ENCODE measurements at regions not wholly inside any gene's neighbourhood (a gene's known extent, or its start where the extent isn't known, plus 50 kb on each side); places are given as distances from the start of the nearest gene placed in this dataset.

- no peak overlapping the region for H3K27ac ChIP-seq
- TF ChIP-seq ZFX (IDR thresholded peaks at IDR 0.05; ENCODE audit: borderline replicate concordance) = no peak
- no peak for TF ChIP-seq CTCF (IDR thresholded peaks at IDR 0.05)
Observed at GRCh38 chr20:56871691-56872090, 242.6 kb downstream of the TFAP2C start.

DNA sequence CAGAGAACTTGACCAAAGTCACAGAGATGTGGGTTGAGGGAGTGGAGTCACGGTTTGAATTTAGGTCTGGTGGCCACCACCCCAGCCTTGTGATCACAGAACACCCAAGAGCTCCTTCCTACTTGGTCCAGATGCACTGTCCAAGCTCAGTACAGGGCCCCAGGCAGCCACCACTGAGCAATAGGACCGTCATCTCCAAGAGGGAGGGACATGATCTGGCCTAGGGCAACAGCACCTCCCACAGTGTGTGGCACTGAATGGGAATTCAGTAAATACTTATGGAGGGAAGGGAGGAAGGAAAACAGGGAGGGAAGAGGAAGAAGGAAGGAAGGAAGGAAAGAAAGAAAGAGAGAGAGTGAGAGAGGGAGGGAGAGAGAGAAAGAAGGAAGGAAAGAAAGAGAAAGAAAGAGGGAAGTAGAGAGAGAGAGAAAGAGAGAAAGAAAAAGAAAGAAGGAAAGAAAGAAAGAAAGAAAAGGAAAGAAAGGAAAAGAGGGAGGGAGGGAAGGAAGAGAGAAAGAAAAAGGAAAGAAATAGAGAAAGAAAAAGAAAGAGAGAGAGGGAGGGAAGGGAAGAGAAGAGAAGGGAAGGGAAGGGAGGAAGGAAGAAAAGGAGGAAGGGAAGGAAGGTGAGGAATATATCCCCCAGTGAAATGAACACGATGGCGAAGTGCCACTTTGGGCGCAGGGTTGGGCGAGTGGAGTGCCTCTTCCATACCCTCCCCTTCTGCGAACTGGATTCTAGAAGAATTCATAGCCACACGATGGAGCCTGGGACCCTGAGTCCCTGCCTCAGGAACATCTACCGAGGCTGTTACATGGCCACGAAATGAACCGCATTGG, 243.7 kb downstream of the TFAP2C start:
- TF ChIP-seq CTCF (IDR thresholded peaks at IDR 0.05) (no peak), ZFX (IDR thresholded peaks at IDR 0.05; ENCODE audit: borderline replicate concordance) (no peak)
- H3K27ac ChIP-seq = no peak overlapping the region

GRCh38 chr20:56873836-56874235, 244.7 kb downstream of the TFAP2C start:
- no peak overlapping the region for H3K27ac ChIP-seq
- TF ChIP-seq CTCF (IDR thresholded peaks at IDR 0.05) (no peak), ZFX (IDR thresholded peaks at IDR 0.05; ENCODE audit: borderline replicate concordance) (no peak)

DNA sequence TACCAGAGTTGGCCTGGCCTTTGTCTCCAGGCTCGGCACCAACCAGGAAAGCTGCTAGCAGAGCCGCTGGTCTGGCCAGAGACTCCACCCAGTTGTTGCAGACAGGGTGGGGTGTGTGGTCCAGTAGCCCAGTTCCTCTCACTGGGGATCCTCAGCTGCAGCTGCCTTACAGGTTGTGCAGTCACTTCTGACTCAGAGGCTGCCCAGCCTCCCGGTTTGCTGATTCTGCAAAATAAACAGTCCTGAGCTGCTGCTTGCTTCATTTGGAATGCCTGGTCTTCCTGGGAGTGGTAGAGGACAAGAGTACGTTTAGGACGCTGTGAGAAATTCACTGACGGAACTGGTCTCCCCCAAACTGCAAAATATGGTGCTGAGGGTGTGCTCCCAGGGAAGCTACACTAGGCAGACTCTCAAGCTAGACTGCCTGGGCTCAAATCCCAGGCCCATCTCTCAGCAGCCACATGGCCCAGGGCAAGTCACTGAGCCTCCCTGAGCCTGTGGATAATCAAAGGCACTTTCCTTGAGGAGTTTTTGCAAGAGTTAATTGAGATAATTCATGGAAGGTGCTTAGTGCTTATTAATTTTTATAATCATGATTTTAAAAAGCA, 246.1 kb downstream of the TFAP2C start:
- no peak overlapping the region for H3K27ac ChIP-seq
- no peak for TF ChIP-seq CTCF (IDR thresholded peaks at IDR 0.05)
- no peak for TF ChIP-seq ZFX (IDR thresholded peaks at IDR 0.05; ENCODE audit: borderline replicate concordance)

GRCh38 chr20:56875803-56876202, 246.7 kb downstream of the TFAP2C start:
- TF ChIP-seq ZFX (IDR thresholded peaks at IDR 0.05; ENCODE audit: borderline replicate concordance) (no peak), CTCF (IDR thresholded peaks at IDR 0.05) (no peak)
- H3K27ac ChIP-seq = no peak overlapping the region

- TF ChIP-seq ZFX (IDR thresholded peaks at IDR 0.05; ENCODE audit: borderline replicate concordance) (no peak), CTCF (IDR thresholded peaks at IDR 0.05) (no peak)
- no peak overlapping the region for H3K27ac ChIP-seq
Observed at GRCh38 chr20:56885521-56885920, 256.4 kb downstream of the TFAP2C start.

DNA sequence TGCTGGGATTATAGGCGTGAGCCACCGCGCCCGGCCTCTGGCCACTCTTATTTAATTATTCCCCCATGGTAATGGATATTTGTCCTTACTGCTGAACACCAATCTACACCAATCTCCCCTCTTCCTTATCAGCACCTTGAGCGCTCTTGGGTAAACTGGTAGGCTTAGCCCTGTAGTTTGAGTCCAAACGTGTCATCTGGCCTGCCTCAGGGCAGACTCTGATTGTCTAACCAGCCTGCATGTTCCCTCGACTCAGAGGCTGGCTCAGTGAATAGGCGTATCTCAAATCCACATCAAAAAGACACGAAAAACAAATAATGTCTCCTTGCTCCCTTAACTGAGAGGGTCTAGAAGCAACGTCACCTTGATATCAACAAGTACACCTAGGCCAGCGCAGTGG, 260.9 kb downstream of the TFAP2C start:
- no peak overlapping the region for H3K27ac ChIP-seq
- TF ChIP-seq ZFX (IDR thresholded peaks at IDR 0.05; ENCODE audit: borderline replicate concordance) (no peak), CTCF (IDR thresholded peaks at IDR 0.05) (no peak)

Data from 22Rv1 (cell line).